Peyer's patch (tissue), 4 donors: ENCODE measurements at regions not wholly inside any gene's neighbourhood (a gene's known extent, or its start where the extent isn't known, plus 50 kb on each side); places are given as distances from the start of the nearest gene placed in this dataset.

Experiments used
- DNase-seq, 3 donors: peaks; one replicate each; pipeline ENCODE4 v3.0.0-alpha.2; 2017 to 2019
- H3K27ac ChIP-seq, 4 donors: fragments of 200-600 bp; sonication (generic); one replicate each; pipeline ENCODE4 v1.5.1; 2016 to 2019
- H3K27me3 ChIP-seq, 2 donors: fragments of 200-600 bp; sonication (generic); one replicate each; pipeline ENCODE4 v1.5.1; 2019
- H3K36me3 ChIP-seq, 3 donors: fragments of 200-600 bp; sonication (generic); one replicate each; pipeline ENCODE4 v1.5.1; 2016 to 2019
- H3K4me1 ChIP-seq, 4 donors: fragments of 200-600 bp; sonication (generic); one replicate each; pipeline ENCODE4 v1.5.1; 2016 to 2019
- H3K4me3 ChIP-seq, 4 donors: fragments of 200-600 bp; sonication (generic); 1 replicate in 3 of 4; 2 replicates in 1 of 4; pipeline ENCODE4 v1.5.1; 2016 to 2019; ENCODE audit warnings: mild to moderate bottlenecking in 1 of 4
- H3K9me3 ChIP-seq, 4 donors: fragments of 200-600 bp; sonication (generic); one replicate each; pipeline ENCODE4 v1.5.1; 2016 to 2019; ENCODE audit warnings: mild to moderate bottlenecking in 1 of 4
- POLR2A ChIP-seq, 2 donors: fragments of 450-650 bp; IDR thresholded peaks; one replicate each; pipeline ENCODE4 v1.5.1; 2017; ENCODE audit warnings: antibody characterized with exemption in 2 of 2, mild to moderate bottlenecking in 2 of 2, moderate library complexity in 2 of 2
- TF ChIP-seq, protein P1 (sequence below), 6 experiments: fragments of 450-650 bp in 4 of 6; fragments of 200-600 bp in 2 of 6; sonication (generic) in 1 of 6; IDR thresholded peaks; one replicate each; pipeline ENCODE4 v1.5.1; 2017 to 2019; ENCODE audit warnings: antibody characterized with exemption in 6 of 6, mild to moderate bottlenecking in 3 of 6, moderate library complexity in 1 of 6

DNA sequence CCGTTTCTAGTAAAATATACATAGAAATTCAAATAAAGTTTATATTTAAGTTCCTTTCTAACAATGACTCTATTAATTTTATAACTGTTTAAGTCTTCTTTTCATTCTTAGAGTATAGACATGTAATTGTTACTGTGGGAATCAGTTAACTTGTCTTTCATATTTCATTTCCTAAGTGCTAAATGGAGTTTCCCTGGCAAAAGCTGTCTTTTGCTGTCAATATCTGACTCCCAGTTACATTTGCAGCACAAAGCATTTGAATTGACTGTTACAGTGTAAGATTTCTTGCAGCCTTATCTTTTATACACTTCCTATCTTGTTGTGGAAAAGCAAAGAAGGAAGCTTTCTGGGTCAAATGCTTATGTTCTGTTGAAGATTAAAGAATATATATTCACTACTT lies 1026.3 kb downstream of the CDH9 start:
- Histone ChIP-seq H3K9me3 (no peaks in the 10 kb centered on the region), H3K36me3 (no peaks in the 10 kb centered on the region), H3K27me3 (no peaks in the 10 kb centered on the region), H3K4me3 (no peak overlapping the region), H3K27ac (no peak overlapping the region), H3K4me1 (no peaks in the 10 kb centered on the region)
- TF ChIP-seq POLR2A (IDR thresholded peaks at IDR 0.05) = no peak
- TF ChIP-seq, protein P1, sequence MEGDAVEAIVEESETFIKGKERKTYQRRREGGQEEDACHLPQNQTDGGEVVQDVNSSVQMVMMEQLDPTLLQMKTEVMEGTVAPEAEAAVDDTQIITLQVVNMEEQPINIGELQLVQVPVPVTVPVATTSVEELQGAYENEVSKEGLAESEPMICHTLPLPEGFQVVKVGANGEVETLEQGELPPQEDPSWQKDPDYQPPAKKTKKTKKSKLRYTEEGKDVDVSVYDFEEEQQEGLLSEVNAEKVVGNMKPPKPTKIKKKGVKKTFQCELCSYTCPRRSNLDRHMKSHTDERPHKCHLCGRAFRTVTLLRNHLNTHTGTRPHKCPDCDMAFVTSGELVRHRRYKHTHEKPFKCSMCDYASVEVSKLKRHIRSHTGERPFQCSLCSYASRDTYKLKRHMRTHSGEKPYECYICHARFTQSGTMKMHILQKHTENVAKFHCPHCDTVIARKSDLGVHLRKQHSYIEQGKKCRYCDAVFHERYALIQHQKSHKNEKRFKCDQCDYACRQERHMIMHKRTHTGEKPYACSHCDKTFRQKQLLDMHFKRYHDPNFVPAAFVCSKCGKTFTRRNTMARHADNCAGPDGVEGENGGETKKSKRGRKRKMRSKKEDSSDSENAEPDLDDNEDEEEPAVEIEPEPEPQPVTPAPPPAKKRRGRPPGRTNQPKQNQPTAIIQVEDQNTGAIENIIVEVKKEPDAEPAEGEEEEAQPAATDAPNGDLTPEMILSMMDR (IDR thresholded peaks at IDR 0.05) = no peak
- DNase-seq = no peak

DNA sequence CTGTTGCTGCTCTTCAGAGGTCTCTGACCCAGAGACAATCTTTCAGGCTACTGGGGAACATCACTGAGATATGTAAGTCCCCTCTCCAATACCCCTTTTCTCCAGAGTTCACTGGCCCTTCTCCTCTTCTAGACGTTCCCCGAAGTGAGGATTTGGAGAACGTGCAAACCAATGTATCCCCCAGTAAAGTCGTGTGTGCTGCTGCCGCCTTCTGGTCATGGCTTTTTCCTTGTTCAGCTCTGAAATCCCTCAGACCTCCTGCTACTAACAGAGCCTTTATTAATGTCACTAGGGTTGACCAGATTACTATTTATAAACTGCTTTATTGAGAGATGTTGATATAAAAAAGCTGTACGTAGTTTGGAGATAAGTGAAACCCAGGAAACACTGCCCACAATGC lies 1028.6 kb downstream of the CDH9 start:
- DNase-seq = no peak
- Histone ChIP-seq H3K27me3 (no peaks in the 10 kb centered on the region), H3K36me3 (no peaks in the 10 kb centered on the region), H3K4me1 (no peaks in the 10 kb centered on the region), H3K4me3 (no peak overlapping the region), H3K9me3 (no peaks in the 10 kb centered on the region), H3K27ac (no peak overlapping the region)
- TF ChIP-seq, protein P1 (IDR thresholded peaks at IDR 0.05) = no peak
- no peak for TF ChIP-seq POLR2A (IDR thresholded peaks at IDR 0.05)

DNA sequence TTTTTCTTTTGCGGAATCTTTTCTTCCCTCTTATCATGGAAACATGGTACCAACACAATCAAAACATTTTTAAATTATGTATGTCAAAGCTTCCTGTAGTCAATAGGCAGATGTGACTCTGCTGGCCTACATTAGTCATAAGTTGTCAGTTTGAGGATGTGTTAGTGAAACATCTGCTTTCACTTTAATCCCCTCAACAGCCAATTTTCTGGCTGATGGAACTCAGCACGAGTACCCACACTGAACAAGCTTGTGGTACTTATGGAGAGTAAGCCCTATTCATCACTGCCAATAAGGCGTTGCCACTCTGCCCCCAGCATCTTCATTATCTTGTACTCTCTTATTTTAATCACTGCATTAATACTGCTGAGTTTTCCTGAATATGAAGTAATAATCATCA lies 1034.4 kb downstream of the CDH9 start:
- H3K4me1 ChIP-seq = no peaks in the 10 kb centered on the region
- TF ChIP-seq, protein P1 (IDR thresholded peaks at IDR 0.05) = no peak
- TF ChIP-seq POLR2A (IDR thresholded peaks at IDR 0.05) = no peak
- DNase-seq = no peak
- no peak overlapping the region for H3K27ac ChIP-seq
- H3K36me3 ChIP-seq = no peaks in the 10 kb centered on the region
- no peaks in the 10 kb centered on the region for H3K27me3 ChIP-seq
- no peaks in the 10 kb centered on the region for H3K9me3 ChIP-seq
- H3K4me3 ChIP-seq = no peak overlapping the region

DNA sequence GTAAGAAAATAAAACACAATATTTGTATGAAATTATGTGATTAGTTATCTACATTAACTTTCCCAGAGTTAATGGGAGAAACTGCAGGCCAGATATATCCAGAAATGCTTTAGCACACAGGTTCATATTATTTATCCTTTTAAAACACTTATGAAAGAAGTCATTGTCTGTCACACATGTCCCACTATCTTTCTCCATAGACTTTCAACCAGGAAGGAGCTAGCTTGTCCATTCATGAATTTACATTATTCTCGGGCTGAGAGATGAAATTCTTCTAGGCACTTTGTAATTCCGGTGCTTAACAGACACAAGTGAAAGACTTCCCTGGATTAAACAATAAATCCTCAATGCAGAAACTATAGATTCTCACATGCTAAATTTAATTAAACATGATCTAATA lies 1043.2 kb downstream of the CDH9 start:
- H3K4me1 ChIP-seq = no peaks in the 10 kb centered on the region
- H3K4me3 ChIP-seq = no peak overlapping the region
- DNase-seq = no peak
- TF ChIP-seq, protein P1 (IDR thresholded peaks at IDR 0.05) = no peak
- TF ChIP-seq POLR2A (IDR thresholded peaks at IDR 0.05) = no peak
- no peaks in the 10 kb centered on the region for H3K36me3 ChIP-seq
- no peaks in the 10 kb centered on the region for H3K9me3 ChIP-seq
- H3K27ac ChIP-seq = no peak overlapping the region
- no peaks in the 10 kb centered on the region for H3K27me3 ChIP-seq

DNA sequence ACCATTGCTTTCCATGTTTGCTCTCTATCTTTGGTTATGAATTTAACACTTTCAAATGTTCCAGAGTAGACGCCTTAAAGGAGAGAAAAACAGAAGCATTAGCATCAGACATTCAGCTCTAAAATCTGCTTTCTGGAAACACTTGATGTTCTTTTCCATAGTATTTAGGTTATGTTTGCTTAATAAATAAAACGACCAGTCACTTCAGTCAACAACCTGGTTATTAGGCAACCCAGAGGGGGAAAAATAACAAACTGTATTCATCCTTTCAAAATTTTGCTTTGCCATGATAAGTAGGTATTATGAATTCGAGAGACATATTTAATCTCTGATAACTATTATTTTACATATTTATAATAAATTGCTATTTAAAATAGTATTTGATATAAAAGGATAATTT lies 1044.7 kb downstream of the CDH9 start:
- TF ChIP-seq, protein P1 (IDR thresholded peaks at IDR 0.05) = no peak
- TF ChIP-seq POLR2A (IDR thresholded peaks at IDR 0.05) = no peak
- DNase-seq = no peak
- H3K36me3 ChIP-seq = no peaks in the 10 kb centered on the region
- H3K27me3 ChIP-seq = no peaks in the 10 kb centered on the region
- no peaks in the 10 kb centered on the region for H3K9me3 ChIP-seq
- H3K4me3 ChIP-seq = no peak overlapping the region
- H3K27ac ChIP-seq = no peak overlapping the region
- H3K4me1 ChIP-seq = no peaks in the 10 kb centered on the region

DNA sequence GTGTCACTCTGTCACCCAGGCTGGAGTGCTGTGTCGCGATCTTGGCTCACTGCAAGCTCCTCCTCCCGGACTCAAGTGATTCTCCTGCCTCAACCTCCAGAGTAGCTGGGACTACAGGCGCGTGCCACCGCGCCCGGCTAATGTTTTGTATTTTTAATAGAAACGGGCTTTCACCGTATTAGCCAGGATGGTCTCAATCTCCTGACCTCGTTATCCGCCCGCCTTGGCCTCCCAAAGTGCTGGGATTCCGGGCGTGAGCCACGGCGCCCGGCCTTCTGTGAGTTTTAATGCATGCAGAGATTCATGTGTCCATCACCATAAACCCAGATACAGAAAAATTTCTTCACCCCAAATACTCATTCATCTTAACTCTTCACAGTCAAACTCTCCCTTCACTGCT lies 1046.7 kb downstream of the CDH9 start:
- no peaks in the 10 kb centered on the region for H3K9me3 ChIP-seq
- TF ChIP-seq, protein P1 (IDR thresholded peaks at IDR 0.05) = no peak
- TF ChIP-seq POLR2A (IDR thresholded peaks at IDR 0.05) = no peak

More for the DNA sequence above, 1046.7 kb downstream of the CDH9 start:
- H3K4me3 ChIP-seq = no peak overlapping the region
- H3K27me3 ChIP-seq = no peaks in the 10 kb centered on the region
- no peak overlapping the region for H3K27ac ChIP-seq
- no peaks in the 10 kb centered on the region for H3K4me1 ChIP-seq
- DNase-seq = no peak
- H3K36me3 ChIP-seq = no peaks in the 10 kb centered on the region
